IMR-90 (cell line): ENCODE measurements at regions not wholly inside any gene's neighbourhood (a gene's known extent, or its start where the extent isn't known, plus 50 kb on each side); places are given as distances from the start of the nearest gene placed in this dataset.

Source experiments
- BHLHE40 ChIP-seq: fragments of 150-350 bp; IDR thresholded peaks from 2 replicates; pipeline ENCODE4 v1.6.1; 2016; ENCODE audit warnings: mild to moderate bottlenecking, low read depth, low read length
- CEBPB ChIP-seq: IDR thresholded peaks from 2 replicates; pipeline ENCODE4 v1.6.1; 2012; ENCODE audit warnings: low read depth, low read length, improper control_type of control experiment
- FOS ChIP-seq: fragments of 150-350 bp; IDR thresholded peaks from 2 replicates; pipeline ENCODE4 v1.6.1; 2016; ENCODE audit warnings: low read depth, low read length
- MAZ ChIP-seq: IDR thresholded peaks from 2 replicates; pipeline ENCODE4 v1.6.1; 2012; ENCODE audit warnings: low read depth, mild to moderate bottlenecking, low read length, improper control_type of control experiment, moderate library complexity, borderline replicate concordance
- MXI1 ChIP-seq: IDR thresholded peaks from 2 replicates; pipeline ENCODE4 v1.6.1; 2012; ENCODE audit warnings: low read depth, mild to moderate bottlenecking, low read length, moderate library complexity, borderline replicate concordance
- NFE2L2 ChIP-seq: fragments of 150-350 bp; IDR thresholded peaks from 2 replicates; pipeline ENCODE4 v1.6.1; 2016; ENCODE audit warnings: low read depth, mild to moderate bottlenecking, low read length
- POLR2A ChIP-seq: IDR thresholded peaks from 2 replicates; pipeline ENCODE4 v1.6.1; 2012; ENCODE audit warnings: mild to moderate bottlenecking, low read depth, low read length
- RAD21 ChIP-seq: IDR thresholded peaks from 2 replicates; pipeline ENCODE4 v1.6.1; 2012; ENCODE audit warnings: low read length, improper control_type of control experiment
- TF ChIP-seq, protein P1 (sequence below): conservative IDR thresholded peaks from 2 replicates; pipeline ENCODE4 v1.5.1; 2012; ENCODE audit warnings: mild to moderate bottlenecking, low read depth, low read length, improper control_type of control experiment
- TF ChIP-seq, protein P2 (sequence below): fragments of 150-350 bp; IDR thresholded peaks from 2 replicates; pipeline ENCODE4 v1.6.1; 2017; ENCODE audit warnings: mild to moderate bottlenecking, antibody characterized with exemption, low read length, low read depth
- TF ChIP-seq, protein P3 (sequence below): fragments of 150-350 bp; IDR thresholded peaks from 2 replicates; pipeline ENCODE4 v1.6.1; 2016; ENCODE audit warnings: low read depth, mild to moderate bottlenecking, low read length, moderate library complexity, borderline replicate concordance

DNA sequence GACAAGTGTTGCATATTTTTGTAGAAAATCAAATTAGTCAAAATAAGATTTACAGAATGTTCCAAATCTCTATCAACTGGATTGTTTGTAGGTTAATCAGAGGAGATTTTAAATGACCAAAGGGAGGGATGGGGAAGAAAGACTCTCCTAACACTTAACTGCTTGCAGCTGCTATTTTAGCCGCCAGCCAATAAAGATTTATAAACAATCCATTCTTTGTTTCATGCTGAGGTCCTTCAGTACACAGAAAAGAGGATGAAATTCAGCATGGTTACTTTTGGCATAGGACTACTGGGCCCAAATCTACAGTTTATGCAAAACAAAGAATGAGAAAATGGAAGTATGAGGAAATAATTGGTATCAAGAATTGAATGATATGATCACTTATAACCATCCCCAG, 86.4 kb upstream of the FN1 start:
- TF ChIP-seq, protein P1, sequence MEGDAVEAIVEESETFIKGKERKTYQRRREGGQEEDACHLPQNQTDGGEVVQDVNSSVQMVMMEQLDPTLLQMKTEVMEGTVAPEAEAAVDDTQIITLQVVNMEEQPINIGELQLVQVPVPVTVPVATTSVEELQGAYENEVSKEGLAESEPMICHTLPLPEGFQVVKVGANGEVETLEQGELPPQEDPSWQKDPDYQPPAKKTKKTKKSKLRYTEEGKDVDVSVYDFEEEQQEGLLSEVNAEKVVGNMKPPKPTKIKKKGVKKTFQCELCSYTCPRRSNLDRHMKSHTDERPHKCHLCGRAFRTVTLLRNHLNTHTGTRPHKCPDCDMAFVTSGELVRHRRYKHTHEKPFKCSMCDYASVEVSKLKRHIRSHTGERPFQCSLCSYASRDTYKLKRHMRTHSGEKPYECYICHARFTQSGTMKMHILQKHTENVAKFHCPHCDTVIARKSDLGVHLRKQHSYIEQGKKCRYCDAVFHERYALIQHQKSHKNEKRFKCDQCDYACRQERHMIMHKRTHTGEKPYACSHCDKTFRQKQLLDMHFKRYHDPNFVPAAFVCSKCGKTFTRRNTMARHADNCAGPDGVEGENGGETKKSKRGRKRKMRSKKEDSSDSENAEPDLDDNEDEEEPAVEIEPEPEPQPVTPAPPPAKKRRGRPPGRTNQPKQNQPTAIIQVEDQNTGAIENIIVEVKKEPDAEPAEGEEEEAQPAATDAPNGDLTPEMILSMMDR, result no peak
- TF ChIP-seq NFE2L2 (no peak), MAZ (no peak), BHLHE40 (no peak), CEBPB (no peak), POLR2A (no peak), RAD21 (no peak), FOS (no peak), MXI1 (no peak)
- TF ChIP-seq, protein P2, sequence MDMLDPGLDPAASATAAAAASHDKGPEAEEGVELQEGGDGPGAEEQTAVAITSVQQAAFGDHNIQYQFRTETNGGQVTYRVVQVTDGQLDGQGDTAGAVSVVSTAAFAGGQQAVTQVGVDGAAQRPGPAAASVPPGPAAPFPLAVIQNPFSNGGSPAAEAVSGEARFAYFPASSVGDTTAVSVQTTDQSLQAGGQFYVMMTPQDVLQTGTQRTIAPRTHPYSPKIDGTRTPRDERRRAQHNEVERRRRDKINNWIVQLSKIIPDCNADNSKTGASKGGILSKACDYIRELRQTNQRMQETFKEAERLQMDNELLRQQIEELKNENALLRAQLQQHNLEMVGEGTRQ, result no peak
- TF ChIP-seq, protein P3, sequence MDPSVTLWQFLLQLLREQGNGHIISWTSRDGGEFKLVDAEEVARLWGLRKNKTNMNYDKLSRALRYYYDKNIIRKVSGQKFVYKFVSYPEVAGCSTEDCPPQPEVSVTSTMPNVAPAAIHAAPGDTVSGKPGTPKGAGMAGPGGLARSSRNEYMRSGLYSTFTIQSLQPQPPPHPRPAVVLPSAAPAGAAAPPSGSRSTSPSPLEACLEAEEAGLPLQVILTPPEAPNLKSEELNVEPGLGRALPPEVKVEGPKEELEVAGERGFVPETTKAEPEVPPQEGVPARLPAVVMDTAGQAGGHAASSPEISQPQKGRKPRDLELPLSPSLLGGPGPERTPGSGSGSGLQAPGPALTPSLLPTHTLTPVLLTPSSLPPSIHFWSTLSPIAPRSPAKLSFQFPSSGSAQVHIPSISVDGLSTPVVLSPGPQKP, result no peak
